ENCODE measurements at regions not wholly inside any gene's neighbourhood (a gene's known extent, or its start where the extent isn't known, plus 50 kb on each side); places are given as distances from the start of the nearest gene placed in this dataset.

DNA sequence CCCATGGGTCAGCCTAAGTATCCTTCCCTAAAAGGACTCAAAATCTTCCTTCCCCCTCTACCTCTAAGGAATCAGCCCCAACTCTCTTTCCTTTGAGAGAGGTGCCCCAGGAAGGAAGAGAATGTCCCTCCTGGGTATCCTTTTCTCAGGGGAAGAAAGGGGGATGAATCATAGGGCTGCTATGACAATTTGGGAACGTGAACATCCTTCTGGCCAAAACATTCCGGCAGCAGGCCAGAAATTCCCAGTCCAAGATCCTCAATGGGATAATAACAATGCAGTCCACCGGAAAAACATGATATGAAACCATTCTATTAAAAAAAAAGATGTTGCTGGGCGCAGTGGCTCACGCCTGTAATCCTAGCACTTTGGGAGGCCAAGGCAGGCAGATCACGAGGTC is 50.8 kb upstream of the CACNA2D3 start:
- DNase-seq = no peak

DNA sequence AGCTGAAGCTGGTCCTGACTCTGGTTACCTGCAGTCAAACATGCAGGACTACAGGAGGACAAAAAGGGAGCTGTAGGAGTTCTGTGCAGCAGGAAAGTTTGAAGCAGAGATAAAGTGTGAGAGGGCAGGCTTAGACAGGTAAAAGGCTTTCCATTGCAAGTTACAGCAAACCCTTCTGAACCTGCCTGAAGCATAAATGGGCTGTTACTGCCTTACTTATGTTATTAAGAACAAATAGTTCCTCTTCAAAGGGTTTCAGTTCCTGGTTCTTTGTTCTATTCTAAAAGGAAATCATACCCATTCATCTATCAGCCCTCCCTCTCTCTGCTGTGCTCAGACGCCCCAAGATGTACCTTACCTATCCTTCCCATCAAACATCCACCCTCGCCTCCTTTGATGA is 52.4 kb upstream of the CACNA2D3 start:
- DNase-seq = no peak

DNA sequence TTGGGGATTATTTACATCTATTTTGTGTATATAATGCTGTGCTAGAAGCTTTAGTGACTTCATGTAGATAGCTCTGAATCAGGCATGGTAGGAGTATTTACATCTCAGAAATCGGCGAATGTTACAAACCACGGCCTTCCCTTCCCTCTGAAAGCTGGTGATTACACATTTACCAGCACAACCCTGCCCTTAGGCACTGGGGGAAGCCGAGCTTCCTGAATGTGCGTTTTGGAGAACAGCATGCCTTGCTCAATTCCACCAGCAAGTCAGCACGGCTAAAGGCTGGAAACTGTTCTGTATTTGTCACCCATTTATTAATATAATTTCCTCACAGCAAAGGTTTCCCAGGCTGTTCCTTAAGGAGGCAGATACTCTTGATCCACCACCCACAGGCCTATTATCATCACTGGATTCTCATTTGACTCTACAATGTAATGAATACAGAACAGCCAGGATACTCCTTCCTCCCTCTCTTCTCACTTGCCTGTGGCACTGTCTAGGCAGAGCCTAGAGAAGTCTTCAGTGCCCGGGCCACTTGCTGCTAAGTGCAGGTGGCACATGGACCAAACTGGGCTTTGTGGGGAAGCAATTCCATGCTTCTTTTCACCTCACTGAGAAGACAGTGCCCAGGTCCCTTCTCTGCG is 55.2 kb upstream of the CACNA2D3 start:
- DNase-seq = no peak

DNA sequence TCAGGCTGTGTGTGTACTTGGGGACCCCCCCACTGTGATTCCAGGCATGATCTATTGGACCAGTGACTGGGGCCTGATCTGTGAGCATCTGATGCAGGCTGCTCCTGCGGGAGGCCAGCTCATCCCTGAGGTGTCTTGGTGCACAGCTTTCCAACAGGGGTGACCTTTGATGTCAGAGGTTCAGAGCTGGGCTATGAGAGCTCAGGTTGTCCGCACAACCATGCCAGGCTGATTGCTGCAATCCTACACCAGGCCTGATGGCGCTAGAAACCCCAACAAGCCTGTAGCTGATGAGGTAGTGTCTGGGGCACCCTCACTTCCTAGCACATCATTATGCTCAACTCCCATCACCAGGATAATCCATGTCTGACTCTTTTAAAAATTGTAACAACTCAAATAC is 56.1 kb upstream of the CACNA2D3 start:
- DNase-seq = no peak

DNA sequence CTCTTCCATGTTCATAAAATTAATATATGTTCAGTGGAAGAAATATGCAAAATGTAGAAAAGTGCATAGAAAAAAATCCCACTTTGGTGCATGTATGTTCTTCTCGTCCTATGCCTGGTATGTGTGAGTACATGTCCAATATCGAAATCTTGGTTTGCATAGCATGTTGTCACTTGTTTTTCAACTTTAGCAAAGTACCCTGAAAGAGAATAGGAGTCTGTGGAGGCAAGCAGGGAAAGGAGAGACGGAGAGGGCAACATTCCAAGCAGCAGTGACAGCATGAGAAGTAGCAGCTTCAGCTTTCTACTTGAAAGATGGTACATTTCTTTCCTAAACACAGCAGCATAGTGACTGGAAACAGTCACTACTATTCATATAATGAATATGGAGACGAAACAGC is 56.8 kb upstream of the CACNA2D3 start:
- DNase-seq = no peak

DNA sequence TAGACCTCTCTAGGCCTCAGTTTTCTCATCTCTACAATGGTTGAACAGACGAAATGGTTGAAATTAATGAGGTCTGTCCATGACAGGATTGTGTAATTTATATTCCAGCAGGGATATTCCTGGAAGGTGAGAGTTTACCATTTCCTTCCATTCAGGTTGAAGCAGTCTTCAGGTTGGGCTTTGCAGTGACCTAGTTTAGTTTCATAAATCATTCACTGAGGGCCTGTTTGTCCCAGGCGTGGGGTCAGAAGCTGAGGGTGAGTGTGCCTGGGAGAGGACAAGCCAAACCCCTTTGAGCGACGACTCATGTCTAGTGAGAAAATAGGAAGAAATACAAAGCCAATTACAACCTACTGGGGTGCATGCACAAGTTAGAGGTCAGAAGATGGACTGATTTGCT is 57.2 kb upstream of the CACNA2D3 start:
- DNase-seq = no peak

DNA sequence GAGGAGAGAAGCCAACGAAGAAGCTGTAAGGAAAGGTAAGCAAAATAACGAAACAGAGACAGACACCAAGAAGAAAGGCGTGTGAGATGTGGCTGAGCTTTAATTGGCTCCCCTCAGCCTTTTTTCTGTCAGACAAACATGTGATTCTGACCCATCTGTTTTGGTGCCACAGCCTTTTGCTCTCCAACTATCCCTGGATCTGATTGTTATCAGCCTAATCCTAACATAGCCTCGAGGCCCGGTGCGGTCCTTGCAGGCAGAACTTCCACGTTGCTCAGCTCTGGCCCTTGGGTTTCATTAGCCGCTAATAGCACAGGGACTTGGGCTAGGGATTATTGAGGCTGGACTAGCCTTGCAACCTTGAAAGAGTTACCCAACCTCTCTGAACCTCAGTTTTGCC is 57.9 kb upstream of the CACNA2D3 start:
- DNase-seq = no peak

DNA sequence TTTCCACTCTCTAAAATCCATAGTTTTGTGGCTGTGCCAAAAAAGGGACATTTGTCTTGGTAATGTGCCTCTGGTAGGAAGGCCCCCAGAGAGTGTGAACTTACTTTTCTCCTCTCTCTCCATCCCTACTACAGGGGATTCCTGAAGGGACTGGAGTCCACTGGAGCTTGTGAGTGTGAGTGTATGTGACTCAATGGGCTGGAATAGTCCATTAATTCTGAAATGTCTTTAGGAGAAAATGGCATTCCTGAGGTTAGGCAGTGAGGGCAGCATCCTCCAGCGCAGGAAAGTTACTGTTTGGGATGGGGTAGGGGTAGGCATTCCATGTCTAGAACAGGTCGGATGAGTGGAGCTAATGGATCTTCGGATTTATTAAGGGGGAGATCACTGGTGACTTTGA is 59.8 kb upstream of the CACNA2D3 start:
- no peak for DNase-seq

DNA sequence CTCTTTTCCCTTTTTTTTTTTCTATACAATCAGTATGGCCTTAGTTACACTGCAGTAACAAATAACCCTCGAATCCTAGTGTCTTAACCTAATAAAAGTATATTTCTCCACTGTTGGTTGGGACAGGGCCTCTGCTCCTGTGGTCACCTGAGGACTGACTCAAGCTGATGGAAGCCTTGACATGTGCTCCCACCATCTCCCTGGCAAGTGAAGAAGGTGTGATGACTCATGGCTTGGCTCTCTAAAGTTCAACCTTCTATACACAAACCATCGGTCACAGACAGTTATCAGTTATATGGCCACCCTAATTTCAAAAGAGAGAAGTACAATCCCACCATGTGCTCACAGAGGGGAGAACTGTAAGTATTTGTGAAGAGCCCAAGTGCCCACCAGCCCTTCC is 65.8 kb upstream of the CACNA2D3 start:
- DNase-seq = no peak

DNA sequence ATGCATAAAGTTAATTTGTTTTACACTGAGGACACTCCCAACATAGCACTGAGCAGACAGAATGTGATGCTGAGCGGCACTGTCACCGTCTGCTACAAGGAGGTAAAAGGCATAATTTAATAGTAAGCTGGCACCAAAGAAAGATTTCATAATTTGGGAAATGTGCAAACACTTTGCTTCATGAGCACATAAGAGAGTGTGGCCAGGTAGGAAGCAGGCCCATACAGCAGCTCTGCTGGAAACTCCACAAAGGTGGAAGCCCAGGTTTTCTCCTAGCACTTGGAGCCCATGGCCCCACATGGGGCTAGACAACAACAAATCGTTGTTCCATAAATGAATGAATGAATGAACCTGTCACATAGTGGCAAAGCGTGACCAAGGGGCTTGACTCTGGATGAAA is 68.5 kb upstream of the CACNA2D3 start:
- DNase-seq = no peak

DNA sequence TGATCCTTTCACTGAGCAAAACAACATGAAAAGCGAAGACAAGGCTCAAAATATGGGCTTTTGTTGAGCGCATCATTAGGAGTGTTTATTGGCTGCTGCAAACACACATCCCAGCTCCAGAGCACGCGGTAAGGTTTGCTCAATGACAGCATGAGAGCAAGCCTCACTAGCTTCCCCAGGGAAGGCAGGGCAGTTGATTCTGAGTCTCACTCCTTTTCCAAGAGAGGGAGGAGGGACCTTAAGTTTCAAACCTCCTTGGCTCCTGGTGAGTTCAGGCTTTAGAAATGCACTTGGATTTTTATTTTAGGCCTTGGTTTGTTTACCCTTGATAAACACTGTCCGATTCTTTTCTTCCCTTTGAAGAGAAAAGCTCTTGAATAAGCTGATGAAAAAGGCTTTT is 69.1 kb upstream of the CACNA2D3 start:
- no peak for DNase-seq

DNA sequence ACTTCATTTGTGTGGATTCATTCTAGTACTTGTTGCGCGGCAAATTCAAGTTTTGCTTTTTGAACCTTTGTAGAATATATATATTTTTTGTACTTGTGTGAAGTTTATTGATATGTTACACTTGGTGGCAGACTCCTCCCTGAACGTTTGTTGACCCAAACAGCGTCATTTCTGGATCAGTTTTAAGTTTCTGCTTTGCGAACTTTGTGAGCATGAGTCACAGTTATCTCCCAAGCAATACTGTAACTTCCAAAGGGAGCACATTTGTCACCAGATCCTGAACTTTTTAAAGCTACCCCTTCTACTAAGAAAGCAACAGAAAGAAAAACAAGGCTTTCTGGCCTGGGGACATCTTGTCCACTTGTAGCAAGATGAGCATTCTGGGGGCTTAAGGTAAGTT is 74.8 kb upstream of the CACNA2D3 start:
- DNase-seq = no peak

DNA sequence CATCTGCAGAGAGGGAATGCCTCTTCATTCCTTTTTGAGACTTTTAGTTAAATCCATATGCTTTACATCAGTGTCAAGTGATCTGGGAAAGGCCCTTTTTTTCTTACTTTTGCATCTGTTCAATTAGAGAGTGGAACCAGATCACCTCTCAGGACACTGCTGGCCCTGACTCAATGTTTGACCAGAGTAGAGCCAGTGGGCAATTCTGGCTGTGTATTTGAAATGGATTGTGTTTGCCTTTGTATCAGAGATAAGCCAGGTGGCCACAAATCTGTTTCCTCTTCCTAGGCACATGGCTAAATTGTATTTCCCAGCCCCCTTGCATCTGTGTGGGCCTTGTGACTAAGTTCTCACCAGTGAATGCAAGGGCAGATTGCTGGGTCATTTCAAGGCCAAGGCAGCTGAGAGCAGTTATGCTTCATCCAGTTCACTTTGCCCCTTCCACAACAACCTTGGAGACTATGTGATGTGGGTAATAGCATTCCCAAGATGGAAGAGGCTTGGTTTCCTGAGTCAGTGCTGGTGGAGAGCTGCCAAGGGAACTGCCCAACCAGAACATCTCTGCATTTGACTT is 75.6 kb upstream of the CACNA2D3 start:
- DNase-seq = peak; percentile 2

DNA sequence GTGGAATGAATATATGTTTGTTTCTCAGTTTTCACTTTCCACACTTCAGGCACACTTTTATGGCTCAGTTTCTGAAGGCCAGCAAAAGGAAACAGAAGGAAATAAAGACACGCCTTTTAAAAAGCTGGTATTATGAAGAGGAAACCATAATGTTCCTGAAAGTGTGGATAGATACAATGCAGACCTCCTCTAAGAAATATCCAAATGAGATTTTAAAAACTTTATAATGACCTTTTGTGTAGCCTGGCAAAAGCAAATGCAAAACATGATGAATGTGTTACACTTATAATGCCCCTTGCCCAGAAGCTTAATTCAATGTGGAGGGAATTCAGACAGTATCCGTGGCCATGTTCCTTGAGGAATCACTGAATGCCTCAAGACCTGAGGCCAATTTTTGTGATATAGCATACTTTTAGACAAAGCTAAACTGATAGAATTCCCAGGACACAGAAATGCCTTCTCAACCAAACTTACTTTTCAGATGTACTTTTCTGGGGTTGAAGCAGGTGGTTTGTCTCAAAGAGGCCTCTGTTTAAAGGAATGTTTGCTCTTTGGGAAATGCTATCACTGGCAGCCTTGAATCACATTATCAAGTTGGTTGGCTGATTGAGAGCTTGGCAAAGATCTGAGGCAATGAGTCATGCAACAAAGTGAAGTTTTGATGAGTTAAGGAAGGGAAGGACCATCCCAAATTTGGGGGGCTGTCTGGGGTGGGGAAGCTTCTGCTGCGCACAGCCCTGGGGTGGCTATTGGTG is 77.1 kb upstream of the CACNA2D3 start:
- no peak for DNase-seq

DNA sequence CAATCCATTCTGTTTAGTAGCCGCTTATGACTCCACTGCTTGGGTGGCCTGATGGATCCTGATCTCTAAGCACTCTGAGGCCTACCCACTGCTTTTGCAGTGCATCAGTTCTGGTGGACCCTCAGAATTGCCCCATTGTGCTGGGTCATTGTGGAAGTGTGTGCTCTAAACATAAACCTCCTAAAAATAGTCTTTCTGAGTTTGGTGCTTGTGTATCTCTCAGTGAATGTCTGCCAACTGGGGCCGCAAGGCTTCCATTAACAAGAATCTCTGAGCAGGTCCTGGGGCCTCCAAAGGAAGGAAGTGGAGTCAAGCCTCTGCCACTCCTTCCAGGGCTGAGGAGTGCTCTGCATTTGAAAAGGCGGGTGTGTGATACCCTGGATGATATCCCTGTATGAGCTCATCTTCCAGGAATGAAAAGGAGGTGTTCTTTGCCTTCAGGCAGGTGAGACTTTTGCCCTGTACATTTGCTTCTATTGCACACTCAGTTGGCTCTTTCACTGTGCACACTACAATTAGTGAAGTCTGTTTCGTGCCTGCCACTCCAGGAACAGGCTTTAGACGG is 80.0 kb upstream of the CACNA2D3 start:
- DNase-seq = no peak

DNA sequence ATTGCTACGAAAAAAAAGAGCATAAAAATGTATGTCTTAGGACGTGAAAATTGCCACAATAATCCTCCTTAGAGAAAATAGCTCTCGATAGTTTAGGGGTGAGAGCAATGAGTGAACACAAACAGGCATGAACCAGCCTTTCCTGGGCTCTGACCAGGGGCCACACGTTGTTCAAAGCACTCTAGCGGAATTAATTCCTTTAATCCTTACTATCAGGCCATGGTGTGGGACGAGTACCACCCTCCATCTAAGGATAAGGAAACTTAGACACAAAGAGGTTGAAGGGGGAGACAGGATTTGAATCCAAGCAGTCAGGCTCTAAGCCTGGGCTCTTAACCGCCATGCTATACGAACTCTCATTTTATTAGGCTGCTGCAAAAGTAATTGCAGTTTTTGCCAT is 81.9 kb upstream of the CACNA2D3 start:
- DNase-seq = no peak

DNA sequence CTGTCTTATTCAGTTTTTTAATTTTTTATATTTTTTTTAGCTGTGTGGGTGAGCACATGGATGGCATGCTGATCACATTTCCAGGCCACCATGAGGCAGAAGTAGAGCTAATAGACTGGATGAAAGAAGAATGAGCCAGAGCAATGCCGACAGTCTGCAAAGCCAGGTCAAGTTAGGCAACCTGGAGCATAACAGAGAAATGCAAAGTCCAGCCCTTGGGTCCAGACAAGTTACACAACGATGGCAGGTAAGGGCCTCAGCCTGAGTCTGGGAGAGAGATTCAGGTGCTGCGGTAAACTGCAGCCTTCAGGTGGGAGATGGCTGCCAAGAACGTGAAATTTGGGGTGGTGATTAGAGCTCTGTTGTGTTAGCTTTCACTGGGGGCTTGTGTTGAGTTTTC is 84.0 kb upstream of the CACNA2D3 start:
- DNase-seq = no peak

DNA sequence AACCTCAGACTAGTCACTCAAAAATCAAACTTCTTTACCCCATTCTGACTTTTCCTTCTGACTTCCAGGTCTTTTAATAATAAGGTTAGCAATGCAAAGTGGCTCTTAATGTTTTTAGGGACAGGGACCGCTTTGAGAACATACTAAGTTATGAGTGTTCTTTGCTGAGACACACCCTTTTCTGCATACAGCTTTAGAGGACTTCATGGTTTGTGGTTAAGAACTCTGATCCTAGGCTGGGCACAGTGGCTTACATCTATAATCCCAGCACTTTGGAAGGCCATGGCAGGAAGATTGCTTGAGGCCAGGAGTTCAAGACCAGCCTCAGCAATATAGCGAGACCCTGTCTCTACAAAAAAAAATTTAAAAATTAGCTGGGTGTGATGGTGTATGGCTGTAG is 85.8 kb upstream of the CACNA2D3 start:
- DNase-seq = no peak

DNA sequence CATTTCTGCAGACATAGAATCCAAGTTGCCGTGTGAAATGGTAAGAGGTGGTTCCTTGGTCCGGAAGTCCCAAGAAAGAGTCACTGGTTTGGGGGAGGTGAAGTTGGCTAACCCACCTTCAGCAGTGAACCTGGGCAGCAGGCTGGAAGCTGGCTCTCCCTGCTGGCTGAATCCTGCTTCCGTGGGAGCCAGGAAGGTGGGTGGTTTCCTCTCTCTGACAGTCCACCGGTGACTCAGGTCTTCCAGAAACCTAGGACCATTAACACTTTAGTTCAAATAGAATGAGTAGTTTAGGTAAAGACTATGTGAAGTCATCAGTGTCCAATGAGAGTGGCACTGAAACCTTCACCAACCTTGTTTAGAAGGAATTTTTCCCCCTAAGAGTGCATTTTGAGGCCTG is 87.4 kb upstream of the CACNA2D3 start:
- no peak for DNase-seq

DNA sequence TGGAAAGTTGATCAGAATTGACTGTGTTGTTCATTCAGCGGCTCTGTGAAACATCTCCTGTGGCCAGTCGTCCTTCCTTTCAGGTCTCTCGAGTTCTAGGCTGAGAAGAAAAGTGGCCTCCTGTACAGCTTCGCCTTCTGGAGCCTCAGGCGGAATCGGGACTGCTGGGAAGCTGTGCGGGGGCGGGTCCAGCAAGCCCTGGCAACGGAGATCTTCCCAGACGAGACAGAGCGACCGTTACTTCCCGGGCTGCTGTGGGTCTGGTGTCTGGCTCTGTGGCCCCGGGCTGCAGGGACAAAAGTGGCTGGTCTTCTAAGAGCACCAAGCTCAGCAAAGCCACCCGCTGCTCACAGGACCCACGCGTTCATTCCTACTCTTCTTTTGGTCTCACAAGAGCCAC is 88.6 kb upstream of the CACNA2D3 start:
- no peak for DNase-seq

DNA sequence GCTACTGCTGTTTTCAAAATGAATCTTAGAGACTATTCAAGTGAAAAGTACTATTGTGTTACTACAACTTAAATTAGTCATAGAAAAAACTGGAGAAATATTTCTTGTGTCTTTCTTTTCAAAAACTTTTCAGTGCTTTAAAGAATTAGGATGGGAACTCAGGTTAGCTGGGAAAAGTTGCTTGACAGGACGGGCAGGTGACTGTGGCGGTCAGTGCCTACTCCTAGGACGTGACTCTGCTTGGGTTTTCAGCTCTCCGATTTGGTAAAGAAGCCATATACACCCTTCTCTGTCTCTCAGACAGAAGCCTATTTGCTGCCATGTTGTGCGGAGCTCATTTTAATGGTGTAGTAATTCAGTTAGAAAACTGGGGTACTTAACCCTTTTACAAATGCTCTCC is 89.8 kb upstream of the CACNA2D3 start:
- no peak for DNase-seq

DNA sequence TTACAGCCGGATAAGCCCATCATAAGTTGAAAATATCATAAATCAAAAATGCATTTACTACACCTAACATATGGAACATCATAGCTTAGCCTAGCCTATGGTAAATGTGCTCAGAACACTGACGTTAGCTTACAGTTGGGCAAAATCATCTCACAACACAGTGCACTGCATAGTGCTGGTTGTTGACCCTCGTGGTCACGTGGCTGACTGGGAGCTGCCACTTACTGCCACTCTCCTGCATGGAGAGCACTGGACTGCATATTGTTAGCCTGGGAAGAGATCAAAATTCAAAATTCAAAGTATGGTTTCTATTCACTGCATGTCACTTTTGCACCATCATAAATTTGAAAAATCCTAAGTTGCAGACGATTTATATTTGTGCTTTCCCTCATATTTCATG is 94.0 kb upstream of the CACNA2D3 start:
- DNase-seq = no peak

DNA sequence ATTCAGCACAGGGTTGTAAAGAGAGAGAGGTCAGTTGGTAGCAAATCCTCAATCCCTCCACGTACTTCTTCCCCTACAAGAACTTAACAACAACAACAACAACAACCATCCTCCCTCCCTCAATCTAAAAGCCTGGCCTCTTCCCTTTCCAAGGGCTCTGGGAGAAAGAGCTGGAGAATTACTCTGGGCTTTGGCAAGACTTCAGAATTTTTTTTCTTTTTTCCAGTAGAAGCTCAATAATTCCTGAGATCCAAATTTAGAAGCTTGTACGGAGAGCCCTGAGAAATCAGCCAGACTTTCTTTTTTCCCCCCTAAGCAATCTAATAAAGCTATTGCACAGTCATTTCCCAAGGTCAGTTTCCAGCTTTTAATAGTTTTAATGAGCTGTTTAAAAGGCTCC is 95.8 kb upstream of the CACNA2D3 start:
- DNase-seq = no peak

DNA sequence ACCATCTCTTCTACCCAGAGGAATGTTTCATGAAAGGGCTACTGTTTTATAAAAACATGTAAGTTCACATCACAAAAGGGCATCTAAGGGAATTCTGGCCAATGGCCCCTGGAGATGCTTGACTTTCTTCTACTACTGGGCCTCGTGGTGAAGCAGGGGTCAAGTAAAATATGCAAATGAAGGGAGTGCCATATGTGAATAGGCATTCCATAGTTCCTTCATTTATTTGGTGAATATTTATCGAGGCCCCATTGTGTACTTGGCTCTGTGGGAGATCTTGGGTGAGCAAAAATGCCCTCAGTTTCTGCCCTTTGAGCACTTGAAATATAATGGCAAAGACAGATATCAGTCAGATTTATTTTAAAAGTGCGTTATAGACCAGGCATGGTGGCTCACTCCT is 101.3 kb upstream of the CACNA2D3 start:
- no peak for DNase-seq
